Activated CD4-positive, alpha-beta T cell treated with anti-CD3 and anti-CD28 coated beads, Interleukin-2, amount 10 ng/mL, durations not matched to agents 24 days and 14 days (primary cell): ENCODE measurements at regions not wholly inside any gene's neighbourhood (a gene's known extent, or its start where the extent isn't known, plus 50 kb on each side); places are given as distances from the start of the nearest gene placed in this dataset.

ENCODE experiments used
- DNase-seq: peaks from one replicate; pipeline ENCODE4 v3.0.0; 2022
- H3K27ac Mint-ChIP-seq: one replicate; pipeline ENCODE4 v1.8.0; 2022; ENCODE audit warnings: mild to moderate bottlenecking, mixed read lengths
- H3K27me3 Mint-ChIP-seq: one replicate; pipeline ENCODE4 v1.8.0; 2022; ENCODE audit warnings: mixed read lengths
- H3K36me3 Mint-ChIP-seq: one replicate; pipeline ENCODE4 v1.8.0; 2022; ENCODE audit warnings: low read depth, mild to moderate bottlenecking, mixed read lengths
- H3K4me1 Mint-ChIP-seq: one replicate; pipeline ENCODE4 v1.8.0; 2021; ENCODE audit warnings: mixed read lengths
- H3K4me3 Mint-ChIP-seq: one replicate; pipeline ENCODE4 v1.8.0; 2022; ENCODE audit warnings: mild to moderate bottlenecking, moderate library complexity, mixed read lengths
- H3K9me3 Mint-ChIP-seq: one replicate; pipeline ENCODE4 v1.8.0; 2021; ENCODE audit warnings: mixed read lengths
- intact Hi-C: fragments of 100-400 bp; cut with micrococcal nuclease; formaldehyde crosslinking; loops from one replicate; pipeline ENCODE4 v1.15.1; 2023

GRCh38 chr6:127051571-127052260 is 66.8 kb upstream of the RSPO3 start:
- intact Hi-C loops: no loop called here
- no peak overlapping the region for H3K27ac Mint-ChIP-seq
- no peak for DNase-seq
- H3K4me3 Mint-ChIP-seq: no peak overlapping the region
- H3K9me3 Mint-ChIP-seq: no peaks in the 10 kb centered on the region
- H3K4me1 Mint-ChIP-seq: no peaks in the 10 kb centered on the region
- H3K27me3 Mint-ChIP-seq: no peaks in the 10 kb centered on the region
- H3K36me3 Mint-ChIP-seq: no peaks in the 10 kb centered on the region

GRCh38 chr6:127053032-127053874 is 65.2 kb upstream of the RSPO3 start:
- no peaks in the 10 kb centered on the region for H3K27me3 Mint-ChIP-seq
- no peak overlapping the region for H3K4me3 Mint-ChIP-seq
- H3K36me3 Mint-ChIP-seq: no peaks in the 10 kb centered on the region

GRCh38 chr6:127053875-127054235 is 64.6 kb upstream of the RSPO3 start:
- Mint-ChIP-seq H3K27ac (no peak overlapping the region), H3K36me3 (no peaks in the 10 kb centered on the region), H3K9me3 (no peaks in the 10 kb centered on the region), H3K27me3 (no peaks in the 10 kb centered on the region), H3K4me1 (no peaks in the 10 kb centered on the region), H3K4me3 (no peak overlapping the region)
- DNase-seq: no peak
- intact Hi-C loops: no loop called here

More at GRCh38 chr6:127053032-127053874, 65.2 kb upstream of the RSPO3 start:
- Mint-ChIP-seq H3K27ac (no peak overlapping the region), H3K9me3 (no peaks in the 10 kb centered on the region), H3K4me1 (no peaks in the 10 kb centered on the region)
- intact Hi-C loops: no loop called here
- no peak for DNase-seq

- Mint-ChIP-seq H3K4me3 (no peak overlapping the region), H3K27ac (no peak overlapping the region), H3K36me3 (no peaks in the 10 kb centered on the region), H3K9me3 (no peaks in the 10 kb centered on the region), H3K27me3 (no peaks in the 10 kb centered on the region), H3K4me1 (no peaks in the 10 kb centered on the region)
- intact Hi-C loops: no loop called here
- no peak for DNase-seq
These were observed 60.4 kb upstream of the RSPO3 start for GRCh38 chr6:127058027-127058426.

GRCh38 chr6:127058936-127059335 is 59.5 kb upstream of the RSPO3 start:
- Mint-ChIP-seq H3K36me3 (no peaks in the 10 kb centered on the region), H3K9me3 (no peaks in the 10 kb centered on the region), H3K27me3 (no peaks in the 10 kb centered on the region), H3K4me3 (no peak overlapping the region), H3K4me1 (no peaks in the 10 kb centered on the region), H3K27ac (no peak overlapping the region)
- no peak for DNase-seq
- intact Hi-C loops: no loop called here
